DOHH2 (cell line): ENCODE measurements at regions not wholly inside any gene's neighbourhood (a gene's known extent, or its start where the extent isn't known, plus 50 kb on each side); places are given as distances from the start of the nearest gene placed in this dataset.

Source experiments
- H3F3A ChIP-seq: fragments of 200-600 bp; sonication (generic), shearing (Covaris generic); 2 replicates; pipeline ENCODE4 v1.6.0; 2016; ENCODE audit warnings: antibody characterized with exemption, mild to moderate bottlenecking; ENCODE audit not compliant: control insufficient read depth, insufficient read depth
- H3K27ac ChIP-seq: fragments of 200-600 bp; sonication (generic); 2 replicates; pipeline ENCODE4 v1.5.1; 2014; ENCODE audit warnings: low read depth, mild to moderate bottlenecking, low read length, moderate library complexity
- H3K27me3 ChIP-seq: fragments of 200-600 bp; sonication (generic); 2 replicates; pipeline ENCODE4 v1.6.1; 2014; ENCODE audit warnings: mild to moderate bottlenecking, low read length, mixed read lengths; ENCODE audit not compliant: control insufficient read depth
- H3K36me3 ChIP-seq: fragments of 200-600 bp; sonication (generic); 2 replicates; pipeline ENCODE4 v1.6.1; 2014; ENCODE audit warnings: mild to moderate bottlenecking, low read length, moderate library complexity, mixed read lengths; ENCODE audit not compliant: control insufficient read depth
- H3K4me1 ChIP-seq: fragments of 200-600 bp; sonication (generic); 2 replicates; pipeline ENCODE4 v1.6.1; 2014; ENCODE audit warnings: mild to moderate bottlenecking, low read length, mixed read lengths; ENCODE audit not compliant: control insufficient read depth
- H3K4me2 ChIP-seq: fragments of 200-600 bp; sonication (generic); 2 replicates; pipeline ENCODE4 v1.6.0; 2014; ENCODE audit warnings: mild to moderate bottlenecking, low read length, moderate library complexity
- H3K4me3 ChIP-seq: fragments of 200-600 bp; sonication (generic); 2 replicates; pipeline ENCODE4 v1.5.1; 2014; ENCODE audit warnings: mild to moderate bottlenecking, low read length, mixed read lengths
- H3K79me2 ChIP-seq: fragments of 200-600 bp; sonication (generic); 2 replicates; pipeline ENCODE4 v1.6.1; 2014; ENCODE audit warnings: mild to moderate bottlenecking, low read length, mixed read lengths; ENCODE audit not compliant: control insufficient read depth
- H3K9me2 ChIP-seq: fragments of 200-600 bp; sonication (generic); replicated peaks from 2 replicates; pipeline ENCODE4 v1.6.1; 2014; ENCODE audit warnings: mild to moderate bottlenecking, low read length, mixed read lengths; ENCODE audit not compliant: control insufficient read depth
- H3K9me3 ChIP-seq: fragments of 200-600 bp; sonication (generic); 2 replicates; pipeline ENCODE4 v1.6.1; 2014; ENCODE audit warnings: antibody characterized with exemption, low read length, mixed read lengths; ENCODE audit not compliant: control insufficient read depth, insufficient read depth
- H4K20me1 ChIP-seq: fragments of 200-600 bp; sonication (generic); 2 replicates; pipeline ENCODE4 v1.6.0; 2014; ENCODE audit warnings: low read depth, mild to moderate bottlenecking, antibody characterized with exemption, low read length, moderate library complexity; ENCODE audit not compliant: control insufficient read depth, insufficient read depth
- CTCF ChIP-seq: fragments of 200-600 bp; sonication (generic); IDR thresholded peaks from one replicate; pipeline ENCODE4 v1.5.1; 2014; ENCODE audit warnings: antibody characterized with exemption, mild to moderate bottlenecking, low read depth, low read length; ENCODE audit not compliant: poor library complexity, severe bottlenecking
- EZH2phosphoT487 ChIP-seq: fragments of 200-600 bp; sonication (generic); IDR thresholded peaks from 2 replicates; pipeline ENCODE4 v1.6.1; 2017; ENCODE audit warnings: borderline replicate concordance, mild to moderate bottlenecking, antibody characterized with exemption, low read length, moderate library complexity, mixed read lengths

GRCh38 chr3:952906-953305, 139.9 kb upstream of the CNTN6 start:
- Histone ChIP-seq H3K79me2 (no peaks in the 10 kb centered on the region), H3K4me2 (no peak overlapping the region), H3K27ac (no peak overlapping the region), H3K9me3 (no peaks in the 10 kb centered on the region), H3F3A (no peaks in the 10 kb centered on the region), H4K20me1 (no peaks in the 10 kb centered on the region), H3K36me3 (no peaks in the 10 kb centered on the region), H3K27me3 (no peaks in the 10 kb centered on the region), H3K4me1 (no peaks in the 10 kb centered on the region), H3K4me3 (no peak overlapping the region), H3K9me2 (no peaks in the 10 kb centered on the region)
- TF ChIP-seq EZH2phosphoT487 (no peak), CTCF (no peak)

DNA sequence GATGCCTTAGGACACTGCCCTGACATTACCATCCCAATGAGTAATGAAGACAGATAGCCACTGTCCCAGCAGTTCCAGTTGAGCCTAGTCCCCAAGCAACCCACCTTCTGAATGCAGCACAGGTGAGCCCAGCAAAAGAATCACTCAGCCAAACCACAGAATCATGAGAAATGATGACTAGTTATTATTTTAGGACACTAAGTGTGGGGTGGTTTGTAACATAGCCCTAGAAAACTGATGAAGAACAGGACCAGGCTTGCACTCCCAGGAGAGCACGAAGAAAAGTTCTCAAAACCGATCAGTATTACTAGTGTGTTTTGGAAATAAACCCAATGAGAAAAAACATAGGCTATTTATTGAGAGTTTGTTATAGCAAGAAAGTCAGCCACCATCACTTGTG, 129.6 kb upstream of the CNTN6 start:
- TF ChIP-seq CTCF (no peak), EZH2phosphoT487 (no peak)
- H3K9me2 ChIP-seq: no peaks in the 10 kb centered on the region
- H3K79me2 ChIP-seq: no peaks in the 10 kb centered on the region
- no peaks in the 10 kb centered on the region for H3K4me1 ChIP-seq
- H4K20me1 ChIP-seq: no peaks in the 10 kb centered on the region
- no peaks in the 10 kb centered on the region for H3K27me3 ChIP-seq
- H3K9me3 ChIP-seq: no peaks in the 10 kb centered on the region
- no peaks in the 10 kb centered on the region for H3F3A ChIP-seq
- H3K4me2 ChIP-seq: no peak overlapping the region
- H3K36me3 ChIP-seq: no peaks in the 10 kb centered on the region
- no peak overlapping the region for H3K4me3 ChIP-seq
- H3K27ac ChIP-seq: no peak overlapping the region

DNA sequence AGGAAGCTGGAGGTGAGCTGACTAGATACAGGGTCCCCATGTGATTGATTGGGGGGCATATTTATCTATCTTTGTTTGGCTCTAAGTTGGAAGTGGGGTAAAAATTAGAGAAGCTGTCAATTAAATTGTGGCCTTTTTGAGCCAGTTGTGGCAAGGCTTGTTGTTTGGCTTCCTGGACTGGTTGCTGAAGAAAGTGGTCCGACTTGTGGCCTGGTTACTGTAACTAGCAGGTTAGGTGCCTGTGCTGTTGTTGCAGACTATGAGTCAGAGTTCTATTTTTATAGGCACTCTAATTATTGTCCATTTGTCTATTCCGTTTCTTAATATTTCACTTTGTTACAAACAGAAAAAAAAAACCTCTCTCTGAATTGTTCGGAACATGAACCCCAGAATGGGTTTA, 129.1 kb upstream of the CNTN6 start:
- Histone ChIP-seq H3K9me3 (no peaks in the 10 kb centered on the region), H3K4me2 (no peak overlapping the region)

More for the DNA sequence above, 129.1 kb upstream of the CNTN6 start:
- Histone ChIP-seq H3K4me3 (no peak overlapping the region), H4K20me1 (no peaks in the 10 kb centered on the region), H3K27me3 (no peaks in the 10 kb centered on the region), H3F3A (no peaks in the 10 kb centered on the region), H3K79me2 (no peaks in the 10 kb centered on the region), H3K4me1 (no peaks in the 10 kb centered on the region), H3K36me3 (no peaks in the 10 kb centered on the region), H3K9me2 (no peaks in the 10 kb centered on the region), H3K27ac (no peak overlapping the region)
- TF ChIP-seq CTCF: no peak
- no peak for TF ChIP-seq EZH2phosphoT487
